ENCODE measurements at regions not wholly inside any gene's neighbourhood (a gene's known extent, or its start where the extent isn't known, plus 50 kb on each side); places are given as distances from the start of the nearest gene placed in this dataset.

DNA sequence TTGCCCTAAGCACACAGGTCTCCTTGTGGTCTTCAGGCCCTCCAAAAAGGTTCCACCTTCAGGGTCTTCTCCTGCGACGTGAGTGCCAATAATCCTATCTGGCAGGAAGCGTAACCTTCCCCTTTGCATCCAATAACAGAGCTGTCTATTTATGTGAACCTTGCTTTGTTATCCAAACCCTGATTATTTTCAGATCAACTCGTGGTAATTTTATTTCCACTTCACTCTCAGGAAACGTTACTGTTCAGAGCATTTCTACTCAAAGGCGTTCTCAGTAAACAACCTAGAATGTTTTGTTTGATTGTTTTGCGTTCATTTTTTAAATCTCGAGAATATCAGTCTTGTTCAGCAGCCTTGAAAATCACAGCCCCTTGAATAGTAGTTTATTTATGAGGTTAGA, 232.3 kb upstream of the KLF6 start:
- Histone ChIP-seq H3K4me3 (no peak overlapping the region), H3K9me3 (replicated peaks) (peaks cover 7% of the 10 kb centered on the region), H3K27ac (replicated peaks) (no peak overlapping the region), H3K36me3 (no peaks in the 10 kb centered on the region), H3K4me1 (peaks cover 10% of the 10 kb centered on the region), H3K27me3 (ENCODE audit: low read depth) (no peaks in the 10 kb centered on the region)
- intact Hi-C loops (cut with micrococcal nuclease): no loop called here
- TF ChIP-seq, protein P1, sequence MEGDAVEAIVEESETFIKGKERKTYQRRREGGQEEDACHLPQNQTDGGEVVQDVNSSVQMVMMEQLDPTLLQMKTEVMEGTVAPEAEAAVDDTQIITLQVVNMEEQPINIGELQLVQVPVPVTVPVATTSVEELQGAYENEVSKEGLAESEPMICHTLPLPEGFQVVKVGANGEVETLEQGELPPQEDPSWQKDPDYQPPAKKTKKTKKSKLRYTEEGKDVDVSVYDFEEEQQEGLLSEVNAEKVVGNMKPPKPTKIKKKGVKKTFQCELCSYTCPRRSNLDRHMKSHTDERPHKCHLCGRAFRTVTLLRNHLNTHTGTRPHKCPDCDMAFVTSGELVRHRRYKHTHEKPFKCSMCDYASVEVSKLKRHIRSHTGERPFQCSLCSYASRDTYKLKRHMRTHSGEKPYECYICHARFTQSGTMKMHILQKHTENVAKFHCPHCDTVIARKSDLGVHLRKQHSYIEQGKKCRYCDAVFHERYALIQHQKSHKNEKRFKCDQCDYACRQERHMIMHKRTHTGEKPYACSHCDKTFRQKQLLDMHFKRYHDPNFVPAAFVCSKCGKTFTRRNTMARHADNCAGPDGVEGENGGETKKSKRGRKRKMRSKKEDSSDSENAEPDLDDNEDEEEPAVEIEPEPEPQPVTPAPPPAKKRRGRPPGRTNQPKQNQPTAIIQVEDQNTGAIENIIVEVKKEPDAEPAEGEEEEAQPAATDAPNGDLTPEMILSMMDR (IDR thresholded peaks at IDR 0.05; ENCODE audit: borderline replicate concordance): no peak
- no peak for DNase-seq

DNA sequence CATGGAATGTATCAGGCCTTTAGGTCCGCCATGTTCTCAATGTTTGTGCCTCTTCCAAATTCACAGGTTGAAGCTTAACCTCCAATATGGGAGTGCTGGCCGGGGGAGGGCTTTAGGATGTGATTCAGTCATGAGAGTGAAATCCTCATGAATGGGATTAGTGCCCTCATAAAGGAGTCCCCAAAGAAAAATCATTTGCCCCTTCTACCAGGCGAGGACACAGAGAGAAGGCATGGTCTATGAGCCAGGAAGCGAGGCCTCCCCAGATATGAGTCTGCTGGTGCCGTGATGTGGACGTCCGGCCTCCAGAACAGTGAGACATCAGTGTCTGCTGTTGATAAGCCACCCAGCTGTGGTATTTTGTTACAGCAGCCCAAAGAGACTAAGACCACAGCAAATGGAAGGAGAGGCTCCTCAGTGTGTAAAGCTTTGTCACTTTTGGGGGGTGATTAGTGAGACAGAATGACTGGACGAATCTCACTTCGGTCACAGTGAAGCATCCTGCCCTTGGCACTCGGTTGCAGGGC, 231.3 kb upstream of the KLF6 start:
- Histone ChIP-seq H3K27me3 (ENCODE audit: low read depth) (no peaks in the 10 kb centered on the region), H3K4me1 (peaks cover 10% of the 10 kb centered on the region), H3K4me3 (no peak overlapping the region), H3K9me3 (replicated peaks) (peaks cover 7% of the 10 kb centered on the region), H3K36me3 (no peaks in the 10 kb centered on the region), H3K27ac (replicated peaks) (no peak overlapping the region)
- intact Hi-C loops (cut with micrococcal nuclease): no loop called here
- TF ChIP-seq, protein P1 (IDR thresholded peaks at IDR 0.05; ENCODE audit: borderline replicate concordance): no peak
- no peak for DNase-seq

DNA sequence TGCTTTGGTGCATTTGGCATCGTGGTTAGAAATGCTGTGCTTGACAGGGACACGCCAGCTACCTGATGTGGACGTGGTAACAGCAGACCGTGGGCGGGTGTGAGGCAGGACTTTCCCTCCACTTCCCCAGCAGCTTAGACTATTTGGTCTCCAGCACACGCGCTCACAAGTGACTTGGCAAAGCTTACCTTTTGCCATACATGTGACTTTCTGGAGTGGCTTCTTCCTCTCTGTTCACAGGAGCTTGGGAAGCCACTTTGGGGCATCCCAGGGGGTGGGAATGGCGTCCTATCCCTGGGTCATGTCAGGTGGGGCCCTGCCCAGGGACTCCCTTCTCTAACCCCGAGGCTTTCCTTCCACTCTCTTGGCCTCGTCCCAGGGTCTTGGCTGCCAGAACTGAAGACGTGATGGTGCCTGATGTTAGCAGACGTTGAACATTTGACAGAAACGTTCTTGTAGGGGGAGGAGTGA, 228.7 kb upstream of the KLF6 start:
- peak overlapping the region; percentile 15 for H3K4me3 ChIP-seq
- TF ChIP-seq, protein P1 (IDR thresholded peaks at IDR 0.05; ENCODE audit: borderline replicate concordance): no peak
- no peaks in the 10 kb centered on the region for H3K27me3 ChIP-seq (ENCODE audit: low read depth)
- peaks cover 14% of the 10 kb centered on the region for H3K4me1 ChIP-seq
- DNase-seq: peak; percentile 29
- no peaks in the 10 kb centered on the region for H3K36me3 ChIP-seq
- no peaks in the 10 kb centered on the region for H3K9me3 ChIP-seq (replicated peaks)
- intact Hi-C loops (cut with micrococcal nuclease): no loop called here
- H3K27ac ChIP-seq (replicated peaks): no peak overlapping the region

DNA sequence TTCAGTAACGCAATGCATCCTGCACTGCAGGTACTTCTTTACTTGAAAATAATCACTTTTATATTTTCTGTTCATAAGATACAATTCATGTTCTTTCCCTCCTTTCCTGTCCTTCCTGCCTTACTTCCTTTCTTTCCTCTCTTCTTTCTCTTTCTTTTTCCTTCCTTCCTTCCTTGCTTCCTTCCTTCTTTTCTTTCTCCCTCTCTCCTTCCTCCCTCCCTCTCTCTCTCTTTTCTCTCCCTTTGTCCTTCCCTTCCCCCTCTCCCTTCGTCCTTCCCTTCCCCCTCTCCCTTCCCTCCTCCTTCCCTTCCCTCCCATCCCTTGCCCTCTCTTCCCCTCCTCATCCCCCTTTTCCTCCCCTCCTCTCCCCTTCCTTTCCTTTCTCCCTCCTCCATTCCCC, 227.8 kb upstream of the KLF6 start:
- DNase-seq: no peak
- Histone ChIP-seq H3K4me3 (no peak overlapping the region), H3K27ac (replicated peaks) (no peak overlapping the region), H3K36me3 (no peaks in the 10 kb centered on the region), H3K4me1 (peaks cover 14% of the 10 kb centered on the region), H3K9me3 (replicated peaks) (no peaks in the 10 kb centered on the region), H3K27me3 (ENCODE audit: low read depth) (no peaks in the 10 kb centered on the region)
- TF ChIP-seq, protein P1 (IDR thresholded peaks at IDR 0.05; ENCODE audit: borderline replicate concordance): no peak
- intact Hi-C loops (cut with micrococcal nuclease): no loop called here

DNA sequence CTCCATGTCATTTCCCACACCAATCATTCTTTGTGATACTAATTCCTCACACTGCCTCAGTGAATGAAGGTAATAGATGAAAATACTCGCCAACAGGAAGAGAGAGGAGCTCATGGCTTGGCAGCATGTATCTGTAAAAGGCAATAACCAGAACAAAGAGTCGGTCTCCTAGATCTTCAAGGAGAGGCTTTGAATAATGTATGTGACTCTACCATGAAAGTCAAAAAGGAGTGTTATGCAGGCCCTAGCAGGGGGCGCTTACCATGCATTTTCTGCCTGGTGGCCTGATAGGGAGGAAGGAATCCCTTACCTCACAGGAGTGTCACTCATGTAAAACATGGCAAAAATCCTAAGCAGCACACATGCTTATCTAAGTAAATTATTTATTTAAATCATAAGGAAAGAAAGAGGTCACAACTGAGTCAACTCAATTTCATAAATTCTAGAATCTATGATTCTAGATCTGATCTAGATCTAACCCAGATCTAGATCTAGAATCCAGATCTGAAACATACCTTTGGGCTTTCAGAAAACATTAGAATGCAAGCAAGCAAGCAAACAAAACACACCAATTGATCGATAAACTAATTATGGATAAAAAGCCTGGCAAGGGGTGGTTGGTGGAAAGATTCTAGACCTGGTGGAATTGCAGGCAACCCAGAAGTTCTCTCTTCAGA, 226.3 kb upstream of the KLF6 start:
- no peak overlapping the region for H3K27ac ChIP-seq (replicated peaks)
- no peak overlapping the region for H3K4me3 ChIP-seq
- peaks cover 14% of the 10 kb centered on the region for H3K4me1 ChIP-seq
- H3K27me3 ChIP-seq (ENCODE audit: low read depth): no peaks in the 10 kb centered on the region
- H3K9me3 ChIP-seq (replicated peaks): no peaks in the 10 kb centered on the region
- DNase-seq: no peak
- no peaks in the 10 kb centered on the region for H3K36me3 ChIP-seq
- intact Hi-C loops (cut with micrococcal nuclease): no loop called here
- TF ChIP-seq, protein P1 (IDR thresholded peaks at IDR 0.05; ENCODE audit: borderline replicate concordance): no peak

Data from left ventricle myocardium inferior (tissue), 1 donor.